Pancreas (tissue), 10 donors: ENCODE measurements at regions not wholly inside any gene's neighbourhood (a gene's known extent, or its start where the extent isn't known, plus 50 kb on each side); places are given as distances from the start of the nearest gene placed in this dataset.

ENCODE experiments used
- ATAC-seq, 4 donors: fragments of 200-7000 bp; cut with Tn5 transposase; one replicate each; pipeline versions ENCODE4 v1.8.0 to v1.9.1; 2020; ENCODE audit warnings: mild to moderate bottlenecking in 4 of 4, moderate library complexity in 4 of 4
- DNase-seq, 6 donors: peaks; one replicate each; pipeline ENCODE4 v3.0.0-alpha.2; 2020
- FAIRE-seq: peaks from 2 replicates; lab custom pipeline; 2012; peaks lifted over from hg19 to GRCh38; lab: Jason Lieb, UNC
- H3K27ac ChIP-seq, 4 donors: fragments of 200-600 bp; sonication (generic); 1 replicate in 3 of 4; 2 replicates in 1 of 4; pipeline versions ENCODE4 v1.5.0 to v1.8.0; 2020
- H3K27me3 ChIP-seq, 4 donors: fragments of 200-600 bp; one replicate each; pipeline ENCODE4 v1.8.0; 2021
- H3K36me3 ChIP-seq, 3 donors: fragments of 200-600 bp; sonication (generic) in 1 of 3; one replicate each; pipeline versions ENCODE4 v1.5.0 to v1.8.0; 2020 to 2021
- H3K4me1 ChIP-seq, 3 donors: fragments of 200-600 bp; one replicate each; pipeline ENCODE4 v1.8.0; 2021
- H3K4me3 ChIP-seq, 4 donors: fragments of 200-600 bp; sonication (generic) in 2 of 4; one replicate each; pipeline versions ENCODE4 v1.5.0 to v1.8.0; 2020 to 2021
- H3K9me3 ChIP-seq, 4 donors: fragments of 200-600 bp; one replicate each; pipeline ENCODE4 v1.8.0; 2021
- WGBS, 2 donors: extraction: QIAGEN DNeasy Blood & Tissue Kit; methylation state at CpG; one replicate each; pipeline ENCODE4 v1.1.7; 2013; 5-methylcytosine and 5-hydroxymethylcytosine counted together
- intact Hi-C, 3 donors: fragments of 100-400 bp; cut with DNase I; formaldehyde crosslinking; loops; one replicate each; pipeline versions ENCODE4 v1.11.1 to v1.14.2; 2022
- TF ChIP-seq, protein P1 (sequence below), 4 donors: fragments of 200-600 bp; sonication (generic) in 3 of 4; IDR thresholded peaks; one replicate each; pipeline versions ENCODE4 v1.5.0 to v1.8.0; 2021; ENCODE audit warnings: antibody characterized with exemption in 4 of 4
- donor health status: healthy with polysubstance abuse.
- donor health status: DM: no; HTN: no; CAD: no; lungs with moderate emphysema.
- donor health status: DM: no; HTN: no; CAD: no.
- donor health status: control.
- donor health status: control.
- donor health status: Bipolar disorder and iron deficiency.
- donor health status: DM: yes; HTN: yes; CAD: no.
- donor health status: DM: no; HTN: no; CAD: no.
- donor health status: DM: no; HTN: no; CAD: no.
- donor health status: DM: yes; HTN: yes; CAD: no.

DNA sequence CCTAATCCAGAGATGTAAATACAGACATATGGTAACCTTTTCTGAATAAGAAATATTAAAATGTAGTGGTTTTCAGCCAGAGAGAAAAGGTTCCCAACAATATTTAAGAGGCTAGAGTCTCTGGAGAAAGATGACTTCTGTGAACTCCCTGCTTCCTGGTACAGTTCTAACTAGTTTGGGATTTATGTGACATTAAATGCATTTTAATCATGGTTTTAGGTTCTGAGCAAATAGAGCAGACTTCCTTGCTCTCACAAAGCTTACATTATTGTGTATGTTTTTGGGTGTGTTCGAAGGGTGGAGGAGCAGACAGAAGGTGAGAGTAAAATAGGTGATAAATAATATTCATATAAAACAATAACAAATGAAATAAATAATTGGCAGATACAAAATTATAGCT lies 250.1 kb upstream of the LUZP2 start:
- Histone ChIP-seq H3K4me3 (no peak overlapping the region), H3K36me3 (no peaks in the 10 kb centered on the region), H3K9me3 (no peaks in the 10 kb centered on the region), H3K27me3 (no peaks in the 10 kb centered on the region), H3K27ac (no peak overlapping the region), H3K4me1 (no peaks in the 10 kb centered on the region)
- whole genome bisulfite sequencing, 2 donors: 17 to 25% methylated on average over 1 of the region's 1 CpG
- no peak for FAIRE-seq
- DNase-seq: no peak
- TF ChIP-seq, protein P1, sequence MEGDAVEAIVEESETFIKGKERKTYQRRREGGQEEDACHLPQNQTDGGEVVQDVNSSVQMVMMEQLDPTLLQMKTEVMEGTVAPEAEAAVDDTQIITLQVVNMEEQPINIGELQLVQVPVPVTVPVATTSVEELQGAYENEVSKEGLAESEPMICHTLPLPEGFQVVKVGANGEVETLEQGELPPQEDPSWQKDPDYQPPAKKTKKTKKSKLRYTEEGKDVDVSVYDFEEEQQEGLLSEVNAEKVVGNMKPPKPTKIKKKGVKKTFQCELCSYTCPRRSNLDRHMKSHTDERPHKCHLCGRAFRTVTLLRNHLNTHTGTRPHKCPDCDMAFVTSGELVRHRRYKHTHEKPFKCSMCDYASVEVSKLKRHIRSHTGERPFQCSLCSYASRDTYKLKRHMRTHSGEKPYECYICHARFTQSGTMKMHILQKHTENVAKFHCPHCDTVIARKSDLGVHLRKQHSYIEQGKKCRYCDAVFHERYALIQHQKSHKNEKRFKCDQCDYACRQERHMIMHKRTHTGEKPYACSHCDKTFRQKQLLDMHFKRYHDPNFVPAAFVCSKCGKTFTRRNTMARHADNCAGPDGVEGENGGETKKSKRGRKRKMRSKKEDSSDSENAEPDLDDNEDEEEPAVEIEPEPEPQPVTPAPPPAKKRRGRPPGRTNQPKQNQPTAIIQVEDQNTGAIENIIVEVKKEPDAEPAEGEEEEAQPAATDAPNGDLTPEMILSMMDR (IDR thresholded peaks at IDR 0.05): no peak
- intact Hi-C loops: no loop called here
- no peak for ATAC-seq

GRCh38 chr11:24247846-24248245 lies 249.0 kb upstream of the LUZP2 start:
- Histone ChIP-seq H3K9me3 (no peaks in the 10 kb centered on the region), H3K36me3 (no peaks in the 10 kb centered on the region), H3K4me1 (no peaks in the 10 kb centered on the region), H3K27me3 (no peaks in the 10 kb centered on the region), H3K4me3 (no peak overlapping the region), H3K27ac (no peak overlapping the region)
- FAIRE-seq: no peak
- TF ChIP-seq, protein P1 (IDR thresholded peaks at IDR 0.05): no peak
- no peak for ATAC-seq
- intact Hi-C loops: no loop called here
- WGBS, 2 donors: 79 to 88% methylated on average over 3 of the region's 3 CpGs
- DNase-seq: no peak

GRCh38 chr11:24249921-24250320 lies 246.9 kb upstream of the LUZP2 start:
- no peaks in the 10 kb centered on the region for H3K9me3 ChIP-seq

GRCh38 chr11:24253237-24253760 lies 243.6 kb upstream of the LUZP2 start:
- no peak for DNase-seq
- Histone ChIP-seq H3K36me3 (no peaks in the 10 kb centered on the region), H3K27ac (no peak overlapping the region), H3K4me3 (no peak overlapping the region), H3K9me3 (no peaks in the 10 kb centered on the region), H3K4me1 (no peaks in the 10 kb centered on the region), H3K27me3 (no peaks in the 10 kb centered on the region)
- TF ChIP-seq, protein P1 (IDR thresholded peaks at IDR 0.05): no peak
- no peak for FAIRE-seq
- intact Hi-C loops: no loop called here
- 14 to 28% methylated on average over 1 of the region's 1 CpG for WGBS, 2 donors
- no peak for ATAC-seq

More at GRCh38 chr11:24249921-24250320, 246.9 kb upstream of the LUZP2 start:
- Histone ChIP-seq H3K27me3 (no peaks in the 10 kb centered on the region), H3K27ac (no peak overlapping the region), H3K36me3 (no peaks in the 10 kb centered on the region), H3K4me3 (no peak overlapping the region), H3K4me1 (no peaks in the 10 kb centered on the region)
- no peak for ATAC-seq
- 81 to 89% methylated on average over 1 of the region's 1 CpG for WGBS, 2 donors
- TF ChIP-seq, protein P1 (IDR thresholded peaks at IDR 0.05): no peak
- no peak for DNase-seq
- intact Hi-C loops: no loop called here
- FAIRE-seq: no peak

DNA sequence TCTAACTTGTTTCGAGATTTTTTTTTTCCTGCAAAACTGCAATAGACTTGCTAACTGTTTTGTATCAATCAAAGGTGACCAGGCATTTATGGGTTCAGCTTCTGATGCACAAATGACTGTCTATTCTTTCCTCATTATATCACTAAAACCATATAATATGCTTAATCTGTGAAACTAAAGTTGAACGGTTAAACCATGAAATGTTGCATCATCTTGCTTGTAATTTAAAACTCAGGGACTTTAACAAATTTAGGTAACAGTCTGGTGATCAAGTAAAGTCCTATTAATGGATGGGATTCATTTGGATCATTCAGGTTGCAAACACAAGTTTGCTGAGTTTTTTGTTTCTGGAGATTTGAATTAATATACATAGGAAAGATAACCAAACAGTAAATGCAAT lies 232.0 kb upstream of the LUZP2 start:
- Histone ChIP-seq H3K4me1 (no peaks in the 10 kb centered on the region), H3K27me3 (no peaks in the 10 kb centered on the region), H3K9me3 (no peaks in the 10 kb centered on the region), H3K4me3 (no peak overlapping the region), H3K27ac (no peak overlapping the region), H3K36me3 (no peaks in the 10 kb centered on the region)
- ATAC-seq: no peak
- intact Hi-C loops: no loop called here
- no peak for FAIRE-seq
- DNase-seq: no peak
- 54 to 82% methylated on average over 2 of the region's 2 CpGs for WGBS, 2 donors
- TF ChIP-seq, protein P1 (IDR thresholded peaks at IDR 0.05): no peak
